LNCaP clone FGC (cell line): ENCODE measurements at regions not wholly inside any gene's neighbourhood (a gene's known extent, or its start where the extent isn't known, plus 50 kb on each side); places are given as distances from the start of the nearest gene placed in this dataset.

ENCODE experiments used
- DNase-seq: peaks from one replicate; pipeline ENCODE4 v3.0.0-alpha.2; 2011; ENCODE audit warnings: low read depth
- H3K4me3 ChIP-seq: 2 replicates; pipeline ENCODE4 v1.5.1; 2011; ENCODE audit warnings: mild to moderate bottlenecking, low read depth, low read length, control low read depth
- CTCF ChIP-seq: IDR thresholded peaks from 2 replicates; pipeline ENCODE4 v1.5.1; 2012; ENCODE audit warnings: mild to moderate bottlenecking; ENCODE audit not compliant: control insufficient read depth, insufficient read depth; ENCODE audit errors: extremely low read depth

GRCh38 chr3:94614192-94614591 is 551.3 kb downstream of the NSUN3 start:
- no peak overlapping the region for H3K4me3 ChIP-seq
- no peak for TF ChIP-seq CTCF
- no peak for DNase-seq

GRCh38 chr3:94615275-94616065 is 552.6 kb downstream of the NSUN3 start:
- TF ChIP-seq CTCF = no peak
- no peak overlapping the region for H3K4me3 ChIP-seq
- DNase-seq = no peak

GRCh38 chr3:94616833-94617232 is 554.0 kb downstream of the NSUN3 start:
- TF ChIP-seq CTCF = no peak
- no peak for DNase-seq
- no peak overlapping the region for H3K4me3 ChIP-seq

GRCh38 chr3:94617312-94617711 is 554.5 kb downstream of the NSUN3 start:
- no peak for DNase-seq
- TF ChIP-seq CTCF = no peak
- no peak overlapping the region for H3K4me3 ChIP-seq

- TF ChIP-seq CTCF = no peak
- H3K4me3 ChIP-seq = no peak overlapping the region
- DNase-seq = no peak
Measured at GRCh38 chr3:94619643-94620042, 556.8 kb downstream of the NSUN3 start.

- no peak for DNase-seq
- TF ChIP-seq CTCF = no peak
- no peak overlapping the region for H3K4me3 ChIP-seq
Measured at GRCh38 chr3:94626573-94626972, 563.7 kb downstream of the NSUN3 start.

GRCh38 chr3:94627689-94628088 is 564.8 kb downstream of the NSUN3 start:
- H3K4me3 ChIP-seq = no peak overlapping the region
- no peak for DNase-seq
- TF ChIP-seq CTCF = no peak
